CD4-positive, alpha-beta T cell treated with Interferon alpha-2 for 1 hour (primary cell): ENCODE measurements at regions not wholly inside any gene's neighbourhood (a gene's known extent, or its start where the extent isn't known, plus 50 kb on each side); places are given as distances from the start of the nearest gene placed in this dataset.

Experiments used
- DNase-seq, 2 donors: peaks; one replicate each; pipeline ENCODE4 v3.0.0-alpha.2; 2020 to 2022

- DNase-seq: no peak
Observed at GRCh38 chr2:240288087-240288521, 147.4 kb upstream of the GPC1 start.

- DNase-seq: no peak
Observed at GRCh38 chr2:240289701-240290431, 145.6 kb upstream of the GPC1 start.

- no peak for DNase-seq
Observed at GRCh38 chr2:240290432-240291336, 144.8 kb upstream of the GPC1 start.

- no peak for DNase-seq
Observed at GRCh38 chr2:240291337-240292034, 144.0 kb upstream of the GPC1 start.

GRCh38 chr2:240292035-240292574 is 143.4 kb upstream of the GPC1 start:
- DNase-seq: no peak

- no peak for DNase-seq
Observed at GRCh38 chr2:240292619-240293525, 142.6 kb upstream of the GPC1 start.

GRCh38 chr2:240293557-240294461 is 141.7 kb upstream of the GPC1 start:
- DNase-seq: no peak

- no peak for DNase-seq
Observed at GRCh38 chr2:240294514-240294913, 140.9 kb upstream of the GPC1 start.

GRCh38 chr2:240295256-240296103 is 140.0 kb upstream of the GPC1 start:
- no peak for DNase-seq

GRCh38 chr2:240296104-240296406 is 139.4 kb upstream of the GPC1 start:
- DNase-seq: no peak

GRCh38 chr2:240296476-240297255 is 138.8 kb upstream of the GPC1 start:
- DNase-seq: no peak

GRCh38 chr2:240297256-240298116 is 138.0 kb upstream of the GPC1 start:
- no peak for DNase-seq

GRCh38 chr2:240298117-240298790 is 137.2 kb upstream of the GPC1 start:
- no peak for DNase-seq

- no peak for DNase-seq
Observed at GRCh38 chr2:240298803-240299709, 136.4 kb upstream of the GPC1 start.

GRCh38 chr2:240299710-240300068 is 135.8 kb upstream of the GPC1 start:
- DNase-seq: no peak

- no peak for DNase-seq
Observed at GRCh38 chr2:240300261-240300821, 135.1 kb upstream of the GPC1 start.
